ENCODE measurements at regions not wholly inside any gene's neighbourhood (a gene's known extent, or its start where the extent isn't known, plus 50 kb on each side); places are given as distances from the start of the nearest gene placed in this dataset.

GRCh38 chr13:105142556-105142955 is 1392.9 kb downstream of the EFNB2 start:
- ATAC-seq (ENCODE audit: low read depth in 2 of 2) (no peak), DNase-seq (no peak)
- H3K27me3 ChIP-seq (ENCODE audit: control insufficient read depth, insufficient read depth, low read length) = no peaks in the 10 kb centered on the region
- Mint-ChIP-seq H3K4me1 (peaks cover 13 to 21% (median 17%) of the 10 kb centered on the region in 4 donors), H3K36me3 (no peaks in the 10 kb centered on the region), H3K27me3 (peaks cover 4% of the 10 kb centered on the region), H3K27ac (no peak overlapping the region), H3K9me3 (no peaks in the 10 kb centered on the region), H3K4me3 (no peak overlapping the region)
- no peak overlapping the region for H3K4me3 ChIP-seq (ENCODE audit: low read depth, low read length)
- H3K36me3 ChIP-seq (ENCODE audit: control insufficient read depth, insufficient read depth, low read length) = no peaks in the 10 kb centered on the region
- H3K4me1 ChIP-seq (ENCODE audit: control insufficient read depth, insufficient read depth, low read length, poor library complexity, severe bottlenecking) = peaks cover 12% of the 10 kb centered on the region
- H3K27ac ChIP-seq (ENCODE audit: insufficient read depth, low read length, poor library complexity, severe bottlenecking) = no peak overlapping the region
- no peaks in the 10 kb centered on the region for H3K9me3 ChIP-seq (ENCODE audit: control insufficient read depth in 2 of 2, low read length in 2 of 2)

GRCh38 chr13:105139380-105140285 is 1395.8 kb downstream of the EFNB2 start:
- peak overlapping the region; percentile 67 for H3K27ac ChIP-seq (ENCODE audit: insufficient read depth, low read length, poor library complexity, severe bottlenecking)
- H3K27me3 Mint-ChIP-seq = no peaks in the 10 kb centered on the region
- DNase-seq (peak; percentile 31 to 88 (median 70)), ATAC-seq (ENCODE audit: low read depth in 2 of 2) (peak; percentile 89)
- no peaks in the 10 kb centered on the region for H3K9me3 Mint-ChIP-seq
- peak overlapping the region; percentile 91 to 96 (median 94) for H3K4me3 Mint-ChIP-seq
- H3K4me1 ChIP-seq (ENCODE audit: control insufficient read depth, insufficient read depth, low read length, poor library complexity, severe bottlenecking) = peaks cover 12% of the 10 kb centered on the region
- no peaks in the 10 kb centered on the region for H3K27me3 ChIP-seq (ENCODE audit: control insufficient read depth, insufficient read depth, low read length)
- peak overlapping the region; percentile 96 to 97 (median 97) for H3K27ac Mint-ChIP-seq
- no peaks in the 10 kb centered on the region for H3K36me3 ChIP-seq (ENCODE audit: control insufficient read depth, insufficient read depth, low read length)
- H3K4me1 Mint-ChIP-seq = peaks cover 14 to 21% (median 18%) of the 10 kb centered on the region in 4 donors
- H3K36me3 Mint-ChIP-seq = no peaks in the 10 kb centered on the region
- H3K4me3 ChIP-seq (ENCODE audit: low read depth, low read length) = peak overlapping the region; percentile 97
- no peaks in the 10 kb centered on the region for H3K9me3 ChIP-seq (ENCODE audit: control insufficient read depth in 2 of 2, low read length in 2 of 2)

- no peaks in the 10 kb centered on the region for H3K9me3 ChIP-seq (ENCODE audit: control insufficient read depth in 2 of 2, low read length in 2 of 2)
- no peak for DNase-seq
- peak overlapping the region; percentile 91 to 96 (median 94) for H3K4me3 Mint-ChIP-seq
- peaks cover 14 to 21% (median 18%) of the 10 kb centered on the region in 4 donors for H3K4me1 Mint-ChIP-seq
- no peaks in the 10 kb centered on the region for H3K27me3 ChIP-seq (ENCODE audit: control insufficient read depth, insufficient read depth, low read length)
- H3K36me3 ChIP-seq (ENCODE audit: control insufficient read depth, insufficient read depth, low read length) = no peaks in the 10 kb centered on the region
- no peaks in the 10 kb centered on the region for H3K9me3 Mint-ChIP-seq
- H3K4me1 ChIP-seq (ENCODE audit: control insufficient read depth, insufficient read depth, low read length, poor library complexity, severe bottlenecking) = peaks cover 12% of the 10 kb centered on the region
- no peaks in the 10 kb centered on the region for H3K36me3 Mint-ChIP-seq
- peak overlapping the region; percentile 97 for H3K4me3 ChIP-seq (ENCODE audit: low read depth, low read length)
- H3K27ac Mint-ChIP-seq = peak overlapping the region; percentile 96 to 97 (median 97)
- H3K27ac ChIP-seq (ENCODE audit: insufficient read depth, low read length, poor library complexity, severe bottlenecking) = peak overlapping the region; percentile 67
- no peak for ATAC-seq (ENCODE audit: low read depth in 2 of 2)
- no peaks in the 10 kb centered on the region for H3K27me3 Mint-ChIP-seq
Observed at GRCh38 chr13:105139048-105139379, 1396.4 kb downstream of the EFNB2 start.

GRCh38 chr13:105135852-105136615 is 1399.4 kb downstream of the EFNB2 start:
- Histone ChIP-seq H3K27ac (ENCODE audit: insufficient read depth, low read length, poor library complexity, severe bottlenecking) (no peak overlapping the region), H3K36me3 (ENCODE audit: control insufficient read depth, insufficient read depth, low read length) (no peaks in the 10 kb centered on the region), H3K27me3 (ENCODE audit: control insufficient read depth, insufficient read depth, low read length) (no peaks in the 10 kb centered on the region), H3K9me3 (ENCODE audit: control insufficient read depth in 2 of 2, low read length in 2 of 2) (no peaks in the 10 kb centered on the region), H3K4me3 (ENCODE audit: low read depth, low read length) (no peak overlapping the region), H3K4me1 (ENCODE audit: control insufficient read depth, insufficient read depth, low read length, poor library complexity, severe bottlenecking) (peaks cover 12% of the 10 kb centered on the region)
- Mint-ChIP-seq H3K4me1 (peaks cover 14 to 21% (median 18%) of the 10 kb centered on the region in 4 donors), H3K9me3 (peaks cover 0 to 2% (median 0%) of the 10 kb centered on the region in 7 donors), H3K4me3 (no peak overlapping the region), H3K27me3 (no peaks in the 10 kb centered on the region), H3K27ac (no peak overlapping the region), H3K36me3 (no peaks in the 10 kb centered on the region)
- DNase-seq (no peak), ATAC-seq (ENCODE audit: low read depth in 2 of 2) (no peak)

- H3K4me3 ChIP-seq (ENCODE audit: low read depth, low read length) = no peak overlapping the region
- Mint-ChIP-seq H3K36me3 (no peaks in the 10 kb centered on the region), H3K4me3 (no peak overlapping the region), H3K4me1 (no peaks in the 10 kb centered on the region), H3K27me3 (peaks cover 9% of the 10 kb centered on the region), H3K9me3 (peaks cover 0 to 1% (median 0%) of the 10 kb centered on the region in 7 donors), H3K27ac (no peak overlapping the region)
- H3K4me1 ChIP-seq (ENCODE audit: control insufficient read depth, insufficient read depth, low read length, poor library complexity, severe bottlenecking) = no peaks in the 10 kb centered on the region
- DNase-seq (no peak), ATAC-seq (ENCODE audit: low read depth in 2 of 2) (no peak)
- H3K36me3 ChIP-seq (ENCODE audit: control insufficient read depth, insufficient read depth, low read length) = no peaks in the 10 kb centered on the region
- H3K9me3 ChIP-seq (ENCODE audit: control insufficient read depth in 2 of 2, low read length in 2 of 2) = no peaks in the 10 kb centered on the region
- peaks cover 2% of the 10 kb centered on the region for H3K27me3 ChIP-seq (ENCODE audit: control insufficient read depth, insufficient read depth, low read length)
- no peak overlapping the region for H3K27ac ChIP-seq (ENCODE audit: insufficient read depth, low read length, poor library complexity, severe bottlenecking)
Observed at GRCh38 chr13:105127732-105128131, 1407.7 kb downstream of the EFNB2 start.

GRCh38 chr13:105121221-105121620 is 1414.2 kb downstream of the EFNB2 start:
- DNase-seq = no peak
- H3K4me3 Mint-ChIP-seq = no peak overlapping the region
- H3K9me3 Mint-ChIP-seq = peaks cover 0 to 3% (median 0%) of the 10 kb centered on the region in 7 donors
- ATAC-seq (ENCODE audit: low read depth in 2 of 2) = no peak
- no peaks in the 10 kb centered on the region for H3K27me3 ChIP-seq (ENCODE audit: control insufficient read depth, insufficient read depth, low read length)
- H3K27me3 Mint-ChIP-seq = peaks cover 5% of the 10 kb centered on the region
- H3K36me3 ChIP-seq (ENCODE audit: control insufficient read depth, insufficient read depth, low read length) = no peaks in the 10 kb centered on the region
- H3K4me1 ChIP-seq (ENCODE audit: control insufficient read depth, insufficient read depth, low read length, poor library complexity, severe bottlenecking) = no peaks in the 10 kb centered on the region
- no peak overlapping the region for H3K4me3 ChIP-seq (ENCODE audit: low read depth, low read length)
- no peak overlapping the region for H3K27ac Mint-ChIP-seq
- no peak overlapping the region for H3K27ac ChIP-seq (ENCODE audit: insufficient read depth, low read length, poor library complexity, severe bottlenecking)
- no peaks in the 10 kb centered on the region for H3K4me1 Mint-ChIP-seq
- no peaks in the 10 kb centered on the region for H3K9me3 ChIP-seq (ENCODE audit: control insufficient read depth in 2 of 2, low read length in 2 of 2)
- no peaks in the 10 kb centered on the region for H3K36me3 Mint-ChIP-seq

GRCh38 chr13:105118426-105118985 is 1417.0 kb downstream of the EFNB2 start:
- Mint-ChIP-seq H3K4me3 (no peak overlapping the region), H3K27me3 (no peaks in the 10 kb centered on the region), H3K36me3 (no peaks in the 10 kb centered on the region), H3K9me3 (peaks cover 0 to 5% (median 0%) of the 10 kb centered on the region in 7 donors), H3K27ac (no peak overlapping the region), H3K4me1 (no peaks in the 10 kb centered on the region)
- ATAC-seq (ENCODE audit: low read depth in 2 of 2) = no peak
- no peaks in the 10 kb centered on the region for H3K36me3 ChIP-seq (ENCODE audit: control insufficient read depth, insufficient read depth, low read length)
- H3K9me3 ChIP-seq (ENCODE audit: control insufficient read depth in 2 of 2, low read length in 2 of 2) = no peaks in the 10 kb centered on the region
- DNase-seq = no peak
- H3K27ac ChIP-seq (ENCODE audit: insufficient read depth, low read length, poor library complexity, severe bottlenecking) = no peak overlapping the region
- no peak overlapping the region for H3K4me3 ChIP-seq (ENCODE audit: low read depth, low read length)
- H3K27me3 ChIP-seq (ENCODE audit: control insufficient read depth, insufficient read depth, low read length) = no peaks in the 10 kb centered on the region
- no peaks in the 10 kb centered on the region for H3K4me1 ChIP-seq (ENCODE audit: control insufficient read depth, insufficient read depth, low read length, poor library complexity, severe bottlenecking)

All from CD4-positive, CD25-positive, alpha-beta regulatory T cell (primary cell).